GM18873 (cell line): ENCODE measurements at regions not wholly inside any gene's neighbourhood (a gene's known extent, or its start where the extent isn't known, plus 50 kb on each side); places are given as distances from the start of the nearest gene placed in this dataset.
"Not testable (repeated sequence)": the region's sequence is repeated elsewhere in the genome, so short reads cannot be mapped to it uniquely, and the experiment has no call there.

Experiments used
- ATAC-seq: cut with Tn5 transposase; IDR thresholded peaks from one replicate; pipeline ENCODE4 v1.9.1; 2021; ENCODE audit warnings: mild to moderate bottlenecking, moderate library complexity, moderate number of reproducible peaks; ENCODE audit not compliant: unreplicated experiment, low FRiP score

DNA sequence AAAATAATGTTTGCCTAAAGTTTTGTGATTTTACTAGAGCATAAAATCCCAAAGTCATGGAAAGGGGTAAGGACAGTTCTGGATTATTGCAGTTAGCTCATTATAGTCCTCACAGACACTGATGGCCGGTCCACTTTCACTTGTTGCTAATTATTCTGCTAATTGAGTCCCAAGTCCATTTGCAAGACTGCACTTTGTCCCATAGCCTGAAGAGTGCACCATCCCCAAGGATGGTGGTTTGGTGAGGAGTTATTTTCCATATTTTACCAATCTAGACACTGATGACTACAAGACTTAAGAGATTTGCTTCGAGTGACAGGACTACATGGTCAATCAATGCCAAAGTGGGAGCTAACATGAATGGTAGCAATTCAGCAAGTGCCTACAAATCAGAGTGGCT lies 181.8 kb upstream of the CACNA2D1 start:
- no peak for ATAC-seq

DNA sequence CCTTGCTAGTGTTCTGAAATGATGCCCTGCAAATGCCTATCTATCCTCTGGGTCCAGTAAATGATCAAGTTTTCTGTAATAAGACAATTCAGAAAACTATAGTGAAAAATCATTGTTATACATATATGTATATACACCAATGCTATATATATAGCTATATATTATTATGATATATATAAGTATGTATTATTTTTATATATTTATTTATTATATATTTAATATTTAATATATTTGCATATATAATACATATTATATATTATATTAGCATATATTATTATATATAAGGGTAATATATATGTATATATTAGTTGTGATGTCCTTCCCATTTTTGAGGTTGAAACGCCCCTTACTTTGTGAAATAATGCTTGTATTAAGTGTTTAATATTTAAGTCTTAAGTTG lies 181.4 kb upstream of the CACNA2D1 start:
- no peak for ATAC-seq

DNA sequence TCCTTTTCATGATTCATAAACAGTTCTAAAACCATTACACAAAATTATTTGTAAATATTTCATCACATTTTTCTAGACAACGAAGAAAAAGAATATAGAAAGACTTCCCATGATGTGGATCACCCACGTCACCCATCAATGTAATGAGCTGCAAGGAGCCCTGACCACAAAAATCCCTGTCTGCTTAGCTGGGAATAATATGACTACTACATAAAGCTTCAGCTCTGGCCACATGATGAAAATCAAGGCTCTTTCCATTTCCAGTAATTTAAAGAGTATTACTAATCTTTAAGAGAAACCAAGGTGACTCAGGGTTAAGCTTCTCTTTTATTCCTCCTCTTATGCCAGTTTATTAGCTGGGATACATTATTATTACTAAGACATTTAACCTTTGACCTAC lies 180.8 kb upstream of the CACNA2D1 start:
- no peak for ATAC-seq

GRCh38 chr7:82623812-82624211 lies 180.2 kb upstream of the CACNA2D1 start:
- no peak for ATAC-seq

DNA sequence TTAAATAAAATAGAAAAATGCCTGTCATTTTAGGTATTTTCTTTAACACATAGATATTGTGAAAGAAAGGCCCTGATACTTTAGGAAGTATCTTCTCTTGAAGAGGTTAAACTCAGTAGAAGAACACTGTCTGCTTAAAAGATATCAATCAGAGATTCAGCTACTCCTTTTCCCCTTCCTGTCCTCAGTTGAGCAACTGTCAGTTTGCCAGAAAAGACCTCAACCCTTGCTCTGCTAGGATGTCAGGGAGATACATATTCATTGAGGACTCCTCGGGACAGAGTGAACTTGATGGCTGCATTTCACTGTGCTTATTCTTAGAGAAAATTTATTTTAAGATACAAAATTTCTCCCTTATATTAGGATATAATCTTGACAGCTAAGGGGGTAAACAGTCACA lies 173.6 kb upstream of the CACNA2D1 start:
- no peak for ATAC-seq

- ATAC-seq: no peak
Measured at GRCh38 chr7:82616059-82616728, 172.6 kb upstream of the CACNA2D1 start.

GRCh38 chr7:82615527-82615926 lies 171.9 kb upstream of the CACNA2D1 start:
- no peak for ATAC-seq

DNA sequence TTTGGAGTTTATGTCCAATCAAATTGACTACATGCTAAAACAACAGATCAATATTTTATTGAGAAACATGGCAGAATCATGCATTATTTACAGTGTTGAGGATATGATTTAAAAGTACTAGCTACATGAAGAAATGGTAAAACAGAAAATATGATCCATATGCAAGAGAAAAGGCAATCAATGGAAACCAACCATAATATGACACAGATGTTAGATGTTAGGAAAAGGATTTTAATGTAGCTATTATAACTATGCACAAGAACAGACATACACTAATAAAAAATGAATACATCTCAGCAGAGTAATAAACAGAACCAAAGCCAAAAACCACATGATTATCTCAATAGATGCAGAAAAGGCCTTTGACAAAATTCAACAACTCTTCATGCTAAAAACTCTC lies 166.2 kb upstream of the CACNA2D1 start:
- ATAC-seq: no peak

DNA sequence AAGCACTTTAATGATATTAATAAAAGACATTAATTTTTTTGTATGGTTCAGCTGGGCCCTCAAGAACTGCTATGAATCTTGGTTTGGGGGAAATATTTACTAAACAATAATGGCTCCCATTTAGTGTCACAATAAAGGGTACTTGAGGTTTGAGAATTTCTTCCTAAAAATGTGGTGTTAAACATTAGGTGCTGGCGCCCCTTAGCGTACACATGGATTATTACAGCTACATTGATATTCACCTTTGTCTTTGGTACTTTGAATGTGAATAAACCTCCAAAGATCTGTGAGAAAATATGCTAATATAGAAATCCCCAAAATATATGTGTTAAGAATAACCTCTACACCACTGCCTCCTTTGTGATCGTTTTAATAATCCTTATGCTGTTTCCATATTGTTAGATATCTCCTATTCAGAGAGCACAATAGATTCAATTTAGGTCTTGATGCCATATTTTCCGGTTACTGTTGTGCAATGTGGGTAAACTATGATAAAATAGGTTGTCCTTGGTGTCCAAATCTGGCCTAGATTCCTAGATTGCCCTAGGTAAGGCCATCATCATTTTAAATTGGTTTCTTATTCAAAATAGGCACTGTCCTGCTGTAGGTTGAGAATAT lies 161.8 kb upstream of the CACNA2D1 start:
- ATAC-seq: no peak

DNA sequence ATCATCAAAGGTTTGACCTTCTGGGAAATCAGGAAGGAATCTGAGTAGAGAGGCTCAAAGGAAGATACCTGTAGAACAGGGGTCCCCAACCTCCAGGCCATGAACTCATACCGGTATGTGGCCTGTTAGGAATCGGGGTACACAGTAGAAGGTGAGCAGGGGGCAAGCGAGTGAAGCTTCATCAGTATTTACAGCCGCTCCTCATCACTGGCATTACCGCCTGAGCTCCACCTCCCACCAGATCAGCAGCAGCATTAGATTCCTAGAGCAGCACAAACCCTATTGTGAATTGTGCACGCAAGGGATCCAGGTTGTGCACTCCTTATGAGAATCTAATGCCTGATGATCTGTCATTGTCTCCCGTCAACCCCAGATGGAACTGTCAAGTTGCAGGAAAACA lies 158.5 kb upstream of the CACNA2D1 start:
- no peak for ATAC-seq

DNA sequence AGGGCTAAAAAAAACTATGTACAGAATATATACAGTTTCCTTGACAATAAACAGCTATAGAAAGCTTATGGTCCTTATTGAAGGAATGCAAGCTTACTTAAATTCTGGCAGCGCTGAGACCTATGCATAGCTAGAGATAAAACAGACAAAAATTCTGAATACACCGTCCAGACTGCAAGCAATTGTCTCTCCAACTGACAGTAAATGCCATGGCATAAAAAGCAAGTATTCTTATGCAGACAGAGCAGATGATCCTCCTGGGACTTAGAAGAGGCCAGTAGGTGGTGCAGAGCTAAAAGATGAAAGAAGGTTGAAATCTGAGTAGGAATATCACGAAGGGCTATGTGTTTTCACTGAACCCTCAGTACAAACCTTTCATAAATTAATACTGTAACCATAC lies 157.0 kb upstream of the CACNA2D1 start:
- no peak for ATAC-seq

DNA sequence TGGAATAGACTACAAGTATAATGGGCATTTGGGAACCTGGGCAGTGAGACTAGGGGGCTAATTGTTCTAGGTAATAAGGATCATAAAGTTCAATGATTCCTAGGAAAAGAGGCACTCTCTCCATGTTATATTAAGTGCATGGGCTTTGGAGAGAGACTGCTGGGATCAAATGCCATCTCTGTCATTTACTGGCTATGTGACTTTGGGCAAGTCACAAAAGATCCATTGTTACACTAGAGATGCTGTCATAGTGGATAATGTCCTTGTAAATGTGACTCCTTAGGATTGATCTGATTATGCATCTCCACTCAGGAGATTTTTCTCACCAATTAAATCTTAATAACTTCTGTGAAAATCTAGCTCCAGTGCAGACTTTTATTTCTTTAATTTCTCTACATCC lies 156.3 kb upstream of the CACNA2D1 start:
- ATAC-seq: no peak

DNA sequence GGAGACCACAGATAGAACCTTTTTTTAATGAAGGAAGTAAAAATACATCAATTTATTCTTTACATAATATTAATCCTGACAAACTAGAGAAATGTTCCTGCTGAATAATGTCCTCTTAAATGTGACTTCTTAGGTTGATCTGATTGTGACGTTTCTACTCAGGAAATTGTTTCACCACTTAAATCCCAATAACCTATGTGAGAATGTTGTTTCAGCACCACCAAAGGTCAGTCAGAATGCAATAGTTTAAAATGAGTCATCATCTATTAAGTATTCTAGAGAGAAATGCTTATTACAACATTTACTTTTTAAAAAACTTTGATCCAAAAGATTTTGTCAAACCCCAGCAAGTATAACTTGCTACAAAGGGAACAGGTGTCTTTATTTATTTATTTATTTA lies 155.4 kb upstream of the CACNA2D1 start:
- ATAC-seq: no peak

DNA sequence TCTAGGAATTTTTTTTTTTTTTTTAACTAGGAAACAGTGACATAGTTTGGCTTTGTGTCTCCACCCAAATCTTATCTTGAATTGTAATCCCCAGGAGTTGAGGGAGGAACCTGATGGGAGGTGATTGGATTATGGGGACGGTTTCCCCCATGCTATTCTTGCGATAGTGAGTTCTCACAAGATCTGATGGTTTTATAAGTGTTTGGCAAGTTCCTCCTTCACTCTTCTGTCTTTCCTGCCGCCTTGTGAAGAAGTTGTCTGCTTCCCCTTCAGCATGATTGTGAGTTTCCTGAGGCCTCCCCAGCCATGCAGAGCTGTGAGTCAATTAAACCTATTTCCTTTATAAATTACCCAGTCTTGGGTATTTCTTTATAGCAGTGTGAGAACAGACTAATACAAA lies 152.2 kb upstream of the CACNA2D1 start:
- not testable (repeated sequence) for ATAC-seq

- no peak for ATAC-seq
Measured at GRCh38 chr7:82595176-82595575, 151.6 kb upstream of the CACNA2D1 start.

GRCh38 chr7:82594665-82595064 lies 151.1 kb upstream of the CACNA2D1 start:
- ATAC-seq: no peak

- no peak for ATAC-seq
Measured at GRCh38 chr7:82593780-82594179, 150.2 kb upstream of the CACNA2D1 start.

DNA sequence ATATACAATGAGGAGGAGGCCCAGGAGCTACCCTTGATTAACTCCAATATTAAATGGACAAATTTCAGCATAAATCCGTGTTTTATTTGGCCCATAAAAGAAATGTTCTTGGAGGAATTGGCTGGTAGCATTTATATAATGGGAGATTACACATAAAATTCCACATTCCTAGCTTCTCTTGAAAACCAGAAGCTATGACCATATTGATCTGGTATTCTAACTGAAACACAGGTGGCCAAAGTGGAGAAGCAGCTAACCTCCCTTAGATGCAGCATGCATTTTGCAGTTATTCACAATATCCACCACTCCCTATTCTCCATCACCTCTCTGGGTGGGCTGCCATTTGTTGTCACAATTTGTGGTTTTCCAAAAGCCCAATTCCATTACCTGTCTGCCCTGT lies 148.8 kb upstream of the CACNA2D1 start:
- ATAC-seq: no peak

DNA sequence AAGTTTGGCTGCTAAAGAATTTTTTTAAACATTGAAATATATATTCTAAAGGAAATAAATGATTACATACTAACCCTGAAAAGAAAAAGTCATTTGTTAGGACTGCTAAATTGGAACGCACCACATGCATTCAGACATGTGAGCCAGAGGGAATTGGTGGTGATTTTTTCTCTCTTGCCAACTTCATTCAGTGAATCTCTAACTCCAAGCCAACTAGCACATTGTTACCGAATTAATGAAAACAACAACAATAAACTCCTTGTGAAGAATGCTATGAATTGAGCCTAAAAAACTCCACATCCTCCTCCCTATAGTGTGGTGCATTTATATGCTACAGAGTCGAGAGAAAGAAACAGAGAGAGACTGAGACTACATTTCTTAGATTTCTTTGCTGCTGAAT lies 135.5 kb upstream of the CACNA2D1 start:
- no peak for ATAC-seq

DNA sequence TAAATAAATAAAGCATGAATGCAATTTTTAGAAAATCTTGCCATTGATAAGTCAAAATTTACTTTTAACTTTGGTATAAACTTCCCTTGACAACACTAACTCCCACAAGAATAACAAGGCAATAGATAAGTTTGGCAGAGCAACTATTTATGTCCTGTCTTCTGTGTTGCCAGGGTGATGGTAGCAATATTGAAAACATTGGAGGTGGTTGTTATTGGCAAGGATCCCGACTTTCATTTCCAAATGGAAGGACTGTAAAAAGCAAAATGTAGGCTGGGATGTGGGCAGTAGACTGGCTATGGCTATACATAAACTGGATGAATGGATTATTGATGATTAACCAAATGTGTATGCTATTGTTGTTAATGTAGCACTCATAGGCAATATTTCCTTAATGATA lies 134.9 kb upstream of the CACNA2D1 start:
- ATAC-seq: no peak

GRCh38 chr7:82572195-82572880 lies 128.8 kb upstream of the CACNA2D1 start:
- ATAC-seq: peak; percentile 93

- ATAC-seq: not testable (repeated sequence)
Measured at GRCh38 chr7:82571047-82571446, 127.5 kb upstream of the CACNA2D1 start.
